AG09319 (cell line): ENCODE measurements at regions not wholly inside any gene's neighbourhood (a gene's known extent, or its start where the extent isn't known, plus 50 kb on each side); places are given as distances from the start of the nearest gene placed in this dataset.
A peak's percentile ranks its signal among the peaks of the same experiment; 100 is the strongest.

Source experiments
- DNase-seq: peaks from one replicate; pipeline ENCODE4 v3.0.0-alpha.2; 2010; ENCODE audit warnings: low read depth; ENCODE audit errors: extremely low read depth
- TF ChIP-seq, protein P1 (sequence below): IDR thresholded peaks from 2 replicates; pipeline ENCODE4 v1.5.1; 2011; ENCODE audit warnings: low read depth, mild to moderate bottlenecking, inconsistent platforms, low read length, moderate library complexity

DNA sequence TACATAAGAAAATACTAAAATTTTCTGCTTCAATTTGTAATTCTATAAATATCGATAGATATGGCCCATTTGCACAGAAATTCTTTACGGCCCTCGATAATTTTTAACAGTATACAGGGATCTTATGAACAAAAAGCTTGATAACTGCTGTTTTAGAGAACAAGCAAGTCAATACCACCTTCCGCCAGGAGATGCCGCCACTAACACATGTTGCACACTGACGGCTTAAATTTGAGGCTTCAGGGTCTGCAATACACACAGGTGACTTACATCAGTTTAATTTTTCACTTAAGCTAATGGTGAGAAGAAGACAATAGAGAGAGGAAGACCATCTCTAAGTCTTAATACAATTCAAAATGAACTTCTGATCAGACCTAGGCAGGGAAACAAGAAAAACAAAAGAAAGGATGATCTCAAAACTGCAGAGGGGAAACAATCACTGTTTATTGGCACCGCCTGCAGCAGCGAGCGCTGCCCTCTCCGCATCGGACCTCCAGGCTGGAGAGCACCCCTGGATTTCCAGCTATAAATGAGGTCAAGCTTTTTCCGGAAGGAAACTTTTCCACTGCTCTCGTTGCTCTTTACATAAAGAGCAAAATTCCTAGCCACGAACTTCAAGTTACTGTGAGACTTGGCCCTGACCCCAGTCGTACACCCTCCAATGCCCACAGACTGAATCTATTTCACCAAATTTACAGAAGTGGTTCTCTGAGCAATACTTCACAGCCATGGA is 53.9 kb downstream of the OTOR start:
- TF ChIP-seq, protein P1, sequence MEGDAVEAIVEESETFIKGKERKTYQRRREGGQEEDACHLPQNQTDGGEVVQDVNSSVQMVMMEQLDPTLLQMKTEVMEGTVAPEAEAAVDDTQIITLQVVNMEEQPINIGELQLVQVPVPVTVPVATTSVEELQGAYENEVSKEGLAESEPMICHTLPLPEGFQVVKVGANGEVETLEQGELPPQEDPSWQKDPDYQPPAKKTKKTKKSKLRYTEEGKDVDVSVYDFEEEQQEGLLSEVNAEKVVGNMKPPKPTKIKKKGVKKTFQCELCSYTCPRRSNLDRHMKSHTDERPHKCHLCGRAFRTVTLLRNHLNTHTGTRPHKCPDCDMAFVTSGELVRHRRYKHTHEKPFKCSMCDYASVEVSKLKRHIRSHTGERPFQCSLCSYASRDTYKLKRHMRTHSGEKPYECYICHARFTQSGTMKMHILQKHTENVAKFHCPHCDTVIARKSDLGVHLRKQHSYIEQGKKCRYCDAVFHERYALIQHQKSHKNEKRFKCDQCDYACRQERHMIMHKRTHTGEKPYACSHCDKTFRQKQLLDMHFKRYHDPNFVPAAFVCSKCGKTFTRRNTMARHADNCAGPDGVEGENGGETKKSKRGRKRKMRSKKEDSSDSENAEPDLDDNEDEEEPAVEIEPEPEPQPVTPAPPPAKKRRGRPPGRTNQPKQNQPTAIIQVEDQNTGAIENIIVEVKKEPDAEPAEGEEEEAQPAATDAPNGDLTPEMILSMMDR, result peak; percentile 92
- peak; percentile 11 for DNase-seq

- DNase-seq, result no peak
- TF ChIP-seq, protein P1, result no peak
Observed at GRCh38 chr20:16802652-16802935, 54.4 kb downstream of the OTOR start.

GRCh38 chr20:16803965-16804792 is 56.0 kb downstream of the OTOR start:
- TF ChIP-seq, protein P1, result peak; percentile 83
- DNase-seq, result peak; percentile 8

GRCh38 chr20:16804793-16805187 is 56.6 kb downstream of the OTOR start:
- DNase-seq, result no peak
- TF ChIP-seq, protein P1, result no peak

GRCh38 chr20:16806061-16806460 is 57.9 kb downstream of the OTOR start:
- TF ChIP-seq, protein P1, result no peak
- no peak for DNase-seq

GRCh38 chr20:16806886-16807285 is 58.7 kb downstream of the OTOR start:
- TF ChIP-seq, protein P1, result no peak
- no peak for DNase-seq

GRCh38 chr20:16808796-16809195 is 60.6 kb downstream of the OTOR start:
- no peak for DNase-seq
- TF ChIP-seq, protein P1, result no peak
